SH-SY5Y (cell line): ENCODE measurements at regions not wholly inside any gene's neighbourhood (a gene's known extent, or its start where the extent isn't known, plus 50 kb on each side); places are given as distances from the start of the nearest gene placed in this dataset.

Experiments used
- GATA2 ChIP-seq: IDR thresholded peaks from 2 replicates; pipeline ENCODE4 v1.6.1; 2011; ENCODE audit warnings: mild to moderate bottlenecking, low read depth, low read length
- GATA3 ChIP-seq: IDR thresholded peaks from 2 replicates; pipeline ENCODE4 v1.6.1; 2011; ENCODE audit warnings: low read depth, mild to moderate bottlenecking, low read length, moderate library complexity

DNA sequence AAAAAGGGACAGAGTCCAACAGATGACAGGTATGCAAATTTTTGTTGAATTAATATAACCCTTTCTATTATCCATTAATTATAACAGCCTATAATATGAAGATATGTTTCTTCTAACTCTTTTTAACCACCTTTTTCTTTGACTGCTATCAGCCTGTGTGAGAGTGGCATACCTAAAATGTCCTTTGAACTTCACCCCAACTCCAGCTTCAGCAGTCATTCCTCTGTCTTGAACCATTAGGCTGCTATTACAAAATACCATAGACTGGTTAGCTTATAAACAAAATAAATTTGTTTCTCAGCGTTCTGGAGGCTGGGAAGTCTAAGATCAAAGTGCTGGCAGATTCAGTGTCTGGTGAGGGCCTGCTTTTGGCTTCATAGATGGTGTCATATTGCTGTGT is 564.6 kb upstream of the FAT3 start:
- TF ChIP-seq GATA2: no peak
- no peak for TF ChIP-seq GATA3
